Left lobe of liver (tissue), 2 donors: ENCODE measurements at regions not wholly inside any gene's neighbourhood (a gene's known extent, or its start where the extent isn't known, plus 50 kb on each side); places are given as distances from the start of the nearest gene placed in this dataset.

Experiments
- ATAC-seq: fragments of 200-7000 bp; cut with Tn5 transposase; one replicate; pipeline ENCODE4 v1.9.1; 2020; ENCODE audit warnings: mild to moderate bottlenecking, moderate library complexity
- DNase-seq: peaks from one replicate; pipeline ENCODE4 v3.0.0-alpha.2; 2020; ENCODE audit warnings: low spot score
- donor health status: DM: no; HTN: no; CAD: no; lungs with moderate emphysema.
- donor health status: DM: no; HTN: yes; CAD: no.

GRCh38 chr6:19028201-19028600 is 641.1 kb downstream of the RNF144B start:
- no peak for ATAC-seq

GRCh38 chr6:19032591-19033295 is 645.6 kb downstream of the RNF144B start:
- ATAC-seq (no peak), DNase-seq (no peak)

More at GRCh38 chr6:19028201-19028600, 641.1 kb downstream of the RNF144B start:
- no peak for DNase-seq

- ATAC-seq (no peak), DNase-seq (no peak)
Measured at GRCh38 chr6:19033683-19034082, 646.5 kb downstream of the RNF144B start.

GRCh38 chr6:19034986-19035385 is 647.8 kb downstream of the RNF144B start:
- no peak for ATAC-seq
- DNase-seq = no peak

GRCh38 chr6:19035461-19036195 is 648.5 kb downstream of the RNF144B start:
- ATAC-seq = no peak

GRCh38 chr6:19036196-19036555 is 649.0 kb downstream of the RNF144B start:
- DNase-seq (no peak), ATAC-seq (no peak)

More at GRCh38 chr6:19035461-19036195, 648.5 kb downstream of the RNF144B start:
- no peak for DNase-seq

- DNase-seq = no peak
- ATAC-seq = no peak
Measured at GRCh38 chr6:19037607-19038006, 650.5 kb downstream of the RNF144B start.

- DNase-seq = no peak
- no peak for ATAC-seq
Measured at GRCh38 chr6:19039287-19039686, 652.1 kb downstream of the RNF144B start.

GRCh38 chr6:19041906-19042305 is 654.8 kb downstream of the RNF144B start:
- no peak for DNase-seq
- ATAC-seq = no peak

- ATAC-seq (no peak), DNase-seq (no peak)
Measured at GRCh38 chr6:19042420-19042819, 655.3 kb downstream of the RNF144B start.

- no peak for DNase-seq
- no peak for ATAC-seq
Measured at GRCh38 chr6:19050765-19051164, 663.6 kb downstream of the RNF144B start.

- DNase-seq (no peak), ATAC-seq (no peak)
Measured at GRCh38 chr6:19052219-19052618, 665.1 kb downstream of the RNF144B start.

GRCh38 chr6:19059102-19059501 is 672.0 kb downstream of the RNF144B start:
- no peak for ATAC-seq
- DNase-seq = no peak

- DNase-seq = no peak
- ATAC-seq = no peak
Measured at GRCh38 chr6:19067165-19067564, 680.0 kb downstream of the RNF144B start.

- ATAC-seq (no peak), DNase-seq (no peak)
Measured at GRCh38 chr6:19070520-19070919, 683.4 kb downstream of the RNF144B start.

- DNase-seq (no peak), ATAC-seq (no peak)
Measured at GRCh38 chr6:19083801-19084200, 696.7 kb downstream of the RNF144B start.

- ATAC-seq (no peak), DNase-seq (no peak)
Measured at GRCh38 chr6:19086480-19086879, 699.3 kb downstream of the RNF144B start.

GRCh38 chr6:19087296-19087695 is 700.1 kb downstream of the RNF144B start:
- ATAC-seq (no peak), DNase-seq (no peak)

- no peak for DNase-seq
- ATAC-seq = no peak
Measured at GRCh38 chr6:19087897-19088296, 700.7 kb downstream of the RNF144B start.

- no peak for ATAC-seq
- DNase-seq = no peak
Measured at GRCh38 chr6:19100752-19101151, 713.6 kb downstream of the RNF144B start.

GRCh38 chr6:19102936-19103335 is 715.8 kb downstream of the RNF144B start:
- ATAC-seq (no peak), DNase-seq (no peak)

GRCh38 chr6:19107468-19107867 is 720.3 kb downstream of the RNF144B start:
- ATAC-seq (no peak), DNase-seq (no peak)

- ATAC-seq = no peak
- DNase-seq = no peak
Measured at GRCh38 chr6:19121521-19121920, 715.6 kb upstream of the ID4 start.
